H9 (cell line): ENCODE measurements at regions not wholly inside any gene's neighbourhood (a gene's known extent, or its start where the extent isn't known, plus 50 kb on each side); places are given as distances from the start of the nearest gene placed in this dataset.

Source experiments
- DNase-seq: peaks from one replicate; pipeline ENCODE4 v3.0.0-alpha.2; 2017
- H2AFZ ChIP-seq: one replicate; pipeline ENCODE4 v1.6.1; 2013; ENCODE audit warnings: mild to moderate bottlenecking, low read length, control low read depth, moderate library complexity
- H2AK5ac ChIP-seq: 2 replicates; pipeline ENCODE4 v1.6.1; 2013; ENCODE audit warnings: low read length, control low read depth, mixed read lengths; ENCODE audit not compliant: insufficient read length
- H2BK120ac ChIP-seq: one replicate; pipeline ENCODE4 v1.6.1; 2013; ENCODE audit warnings: low read depth, mild to moderate bottlenecking, low read length, control low read depth, inconsistent platforms; ENCODE audit not compliant: poor library complexity, severe bottlenecking
- H2BK12ac ChIP-seq: 2 replicates; pipeline ENCODE4 v1.6.1; 2013; ENCODE audit warnings: low read length, control low read depth, mixed read lengths, low read depth; ENCODE audit not compliant: insufficient read length
- H2BK15ac ChIP-seq: 2 replicates; pipeline ENCODE4 v1.6.1; 2013; ENCODE audit warnings: low read depth, low read length, control low read depth
- H2BK20ac ChIP-seq: one replicate; pipeline ENCODE4 v1.6.1; 2013; ENCODE audit warnings: low read depth, mild to moderate bottlenecking, low read length, control low read depth, inconsistent platforms; ENCODE audit not compliant: poor library complexity, severe bottlenecking
- H2BK5ac ChIP-seq: 2 replicates; pipeline ENCODE4 v1.6.1; 2013; ENCODE audit warnings: low read length, control low read depth, mixed read lengths; ENCODE audit not compliant: insufficient read length
- H3K14ac ChIP-seq: 2 replicates; pipeline ENCODE4 v1.6.1; 2013; ENCODE audit warnings: low read length, control low read depth; ENCODE audit not compliant: insufficient read depth
- H3K18ac ChIP-seq: 2 replicates; pipeline ENCODE4 v1.6.1; 2013; ENCODE audit warnings: low read depth, mild to moderate bottlenecking, mixed read lengths, low read length, control low read depth; ENCODE audit not compliant: insufficient read length
- H3K23ac ChIP-seq: 2 replicates; pipeline ENCODE4 v1.6.1; 2013; ENCODE audit warnings: low read length, control low read depth, mixed read lengths, low read depth; ENCODE audit not compliant: insufficient read length
- H3K23me2 ChIP-seq: 2 replicates; pipeline ENCODE4 v1.6.1; 2013; ENCODE audit warnings: low read depth, mild to moderate bottlenecking, mixed read lengths, low read length, control low read depth; ENCODE audit not compliant: insufficient read length, poor library complexity, severe bottlenecking
- H3K27ac ChIP-seq: 2 replicates; pipeline ENCODE4 v1.5.1; 2013; ENCODE audit warnings: low read length, control low read depth, mixed read lengths, low read depth; ENCODE audit not compliant: insufficient read length
- H3K27me3 ChIP-seq: 2 replicates; pipeline ENCODE4 v1.6.1; 2013; ENCODE audit warnings: low read length, control low read depth, inconsistent platforms; ENCODE audit not compliant: insufficient read depth
- H3K4ac ChIP-seq: 2 replicates; pipeline ENCODE4 v1.6.1; 2013; ENCODE audit warnings: low read depth, mild to moderate bottlenecking, control low read depth, inconsistent platforms, low read length, moderate library complexity
- H3K4me1 ChIP-seq: 2 replicates; pipeline ENCODE4 v1.6.1; 2013; ENCODE audit warnings: low read length, control low read depth, inconsistent platforms; ENCODE audit not compliant: insufficient read depth
- H3K4me2 ChIP-seq: 2 replicates; pipeline ENCODE4 v1.6.1; 2013; ENCODE audit warnings: low read length, control low read depth, mixed read lengths; ENCODE audit not compliant: insufficient read length, insufficient read depth
- H3K56ac ChIP-seq: 2 replicates; pipeline ENCODE4 v1.6.1; 2013; ENCODE audit warnings: low read depth, mild to moderate bottlenecking, mixed read lengths, low read length, control low read depth; ENCODE audit not compliant: insufficient read length
- H3K79me1 ChIP-seq: 2 replicates; pipeline ENCODE4 v1.6.1; 2013; ENCODE audit warnings: low read depth, mild to moderate bottlenecking, moderate library complexity, low read length, control low read depth, inconsistent platforms; ENCODE audit not compliant: insufficient read depth, poor library complexity, severe bottlenecking
- H3K79me2 ChIP-seq: 2 replicates; pipeline ENCODE4 v1.6.1; 2013; ENCODE audit warnings: low read length, control low read depth, inconsistent platforms; ENCODE audit not compliant: insufficient read depth
- H3K9ac ChIP-seq: 2 replicates; pipeline ENCODE4 v1.6.1; 2013; ENCODE audit warnings: low read length, control low read depth, mixed read lengths; ENCODE audit not compliant: insufficient read length; ENCODE audit errors: extremely low read depth
- H3K9me3 ChIP-seq: one replicate; pipeline ENCODE4 v1.6.1; 2013; ENCODE audit warnings: low read depth, low read length, inconsistent platforms; ENCODE audit not compliant: control insufficient read depth
- H3T11ph ChIP-seq: one replicate; pipeline ENCODE4 v1.6.1; 2013; ENCODE audit warnings: mild to moderate bottlenecking, low read length, control low read depth, inconsistent platforms
- H4K20me1 ChIP-seq: one replicate; pipeline ENCODE4 v1.6.1; 2013; ENCODE audit not compliant: control insufficient read depth, insufficient read length, insufficient read depth
- H4K5ac ChIP-seq: 2 replicates; pipeline ENCODE4 v1.6.1; 2013; ENCODE audit warnings: low read depth, mild to moderate bottlenecking, mixed read lengths, low read length, control low read depth; ENCODE audit not compliant: insufficient read length
- H4K8ac ChIP-seq: replicated peaks from 2 replicates; pipeline ENCODE4 v1.6.1; 2013; ENCODE audit warnings: low read length, control low read depth, mixed read lengths, low read depth; ENCODE audit not compliant: insufficient read length
- H4K91ac ChIP-seq: 2 replicates; pipeline ENCODE4 v1.6.1; 2013; ENCODE audit warnings: low read depth, mild to moderate bottlenecking, moderate library complexity, mixed read lengths, low read length, control low read depth; ENCODE audit not compliant: insufficient read length
- H3K27ac Mint-ChIP-seq, 3 experiments: 2 replicates in 2 of 3; 3 replicates in 1 of 3; pipeline ENCODE4 v1.8.0; 2020 to 2021; ENCODE audit warnings: mixed read lengths in 3 of 3, mild to moderate bottlenecking in 1 of 3, moderate library complexity in 1 of 3
- H3K27me3 Mint-ChIP-seq: 2 replicates; pipeline ENCODE4 v1.8.0; 2021; ENCODE audit warnings: low read depth, mild to moderate bottlenecking, moderate library complexity, mixed read lengths
- H3K36me3 Mint-ChIP-seq, 3 experiments: 2 replicates in 2 of 3; 3 replicates in 1 of 3; pipeline ENCODE4 v1.8.0; 2020 to 2021; ENCODE audit warnings: low read depth in 3 of 3, mixed read lengths in 3 of 3; ENCODE audit not compliant: insufficient read depth in 1 of 3
- H3K4me1 Mint-ChIP-seq, 2 experiments: 2 replicates each; pipeline ENCODE4 v1.8.0; 2020; ENCODE audit warnings: mixed read lengths in 2 of 2
- H3K4me3 Mint-ChIP-seq, 2 experiments: 2 replicates in 1 of 2; 3 replicates in 1 of 2; pipeline ENCODE4 v1.8.0; 2020 to 2021; ENCODE audit warnings: mild to moderate bottlenecking in 2 of 2, mixed read lengths in 2 of 2, moderate library complexity in 1 of 2
- H3K9me3 Mint-ChIP-seq, 2 experiments: 2 replicates in 1 of 2; 3 replicates in 1 of 2; pipeline ENCODE4 v1.8.0; 2020; ENCODE audit warnings: mild to moderate bottlenecking in 2 of 2, mixed read lengths in 2 of 2, moderate library complexity in 1 of 2
- CTCF ChIP-seq: fragments of 200-600 bp; sonication (generic); conservative IDR thresholded peaks from 3 replicates; pipeline ENCODE4 v1.8.0; 2021; ENCODE audit warnings: antibody characterized with exemption, mild to moderate bottlenecking
- WGBS: extraction: QIAGEN DNeasy Blood & Tissue Kit; methylation state at CpG from one replicate; pipeline ENCODE4 v1.1.7; 2013; ENCODE audit warnings: missing lambda C conversion rate, low lambda C conversion rate, mixed read lengths; ENCODE audit not compliant: insufficient read length; ENCODE audit errors: extremely low coverage; 5-methylcytosine and 5-hydroxymethylcytosine counted together

GRCh38 chr12:24698972-24699371 is 249.9 kb downstream of the BCAT1 start:
- no peak overlapping the region for H3K23ac ChIP-seq
- no peak overlapping the region for H2BK15ac ChIP-seq
- no peak overlapping the region for H3K4ac ChIP-seq
- H3K9me3 ChIP-seq = no peaks in the 10 kb centered on the region
- no peaks in the 10 kb centered on the region for H3K23me2 ChIP-seq
- Mint-ChIP-seq H3K4me1 (peaks cover 13 to 16% of the 10 kb centered on the region in 2 experiments), H3K36me3 (peaks cover 0 to 13% (median 0%) of the 10 kb centered on the region in 3 experiments; a peak in 3 of 7 replicates), H3K27ac (no peak overlapping the region), H3K27me3 (no peaks in the 10 kb centered on the region), H3K9me3 (peaks cover 7 to 8% of the 10 kb centered on the region in 2 experiments; a peak in 3 of 5 replicates), H3K4me3 (no peak overlapping the region)
- no peak overlapping the region for H3K14ac ChIP-seq
- TF ChIP-seq CTCF = no peak
- no peak overlapping the region for H2BK12ac ChIP-seq
- H3K56ac ChIP-seq = no peak overlapping the region
- H4K20me1 ChIP-seq = no peaks in the 10 kb centered on the region
- no peak overlapping the region for H2AFZ ChIP-seq
- no peak overlapping the region for H2BK5ac ChIP-seq
- H3K18ac ChIP-seq = no peak overlapping the region
- no CpG with 5 or more reads among the region's 2 CpGs for WGBS
- no peak overlapping the region for H2BK20ac ChIP-seq
- no peaks in the 10 kb centered on the region for H3K27me3 ChIP-seq
- no peak overlapping the region for H4K5ac ChIP-seq
- H4K8ac ChIP-seq = no peak overlapping the region
- H3K27ac ChIP-seq = no peak overlapping the region
- H3K9ac ChIP-seq = no peak overlapping the region
- H3K79me1 ChIP-seq = no peaks in the 10 kb centered on the region
- no peaks in the 10 kb centered on the region for H3K79me2 ChIP-seq
- no peak for DNase-seq
- H3K4me1 ChIP-seq = no peaks in the 10 kb centered on the region; the same call in 1 of the 2 replicates
- H3T11ph ChIP-seq = no peak overlapping the region
- H2BK120ac ChIP-seq = no peak overlapping the region
- H3K4me2 ChIP-seq = no peak overlapping the region
- no peak overlapping the region for H2AK5ac ChIP-seq
- no peak overlapping the region for H4K91ac ChIP-seq
